Uterus (tissue), 2 donors: ENCODE measurements at regions not wholly inside any gene's neighbourhood (a gene's known extent, or its start where the extent isn't known, plus 50 kb on each side); places are given as distances from the start of the nearest gene placed in this dataset.

ENCODE experiments used
- CTCF ChIP-seq, 4 experiments: fragments of 200-600 bp in 2 of 4; fragments of 450-650 bp in 2 of 4; sonication (generic) in 2 of 4; IDR thresholded peaks; one replicate each; pipeline ENCODE4 v1.5.1; 2016 to 2019; ENCODE audit warnings: antibody characterized with exemption in 4 of 4, mild to moderate bottlenecking in 2 of 4, moderate library complexity in 1 of 4
- POLR2A ChIP-seq, 2 donors: fragments of 450-650 bp; IDR thresholded peaks; one replicate each; pipeline ENCODE4 v1.6.1; 2016; ENCODE audit warnings: antibody characterized with exemption in 2 of 2, mild to moderate bottlenecking in 1 of 2, moderate library complexity in 1 of 2

- TF ChIP-seq CTCF (IDR thresholded peaks at IDR 0.05) = no peak
- no peak for TF ChIP-seq POLR2A (IDR thresholded peaks at IDR 0.05)
Observed at GRCh38 chr4:130486186-130486585, 1390.2 kb downstream of the C4orf33 start.
